Sigmoid colon (tissue), 6 donors: ENCODE measurements at regions not wholly inside any gene's neighbourhood (a gene's known extent, or its start where the extent isn't known, plus 50 kb on each side); places are given as distances from the start of the nearest gene placed in this dataset.

Source experiments
- DNase-seq: peaks from one replicate; pipeline ENCODE4 v3.0.0-alpha.2; 2019
- H3K27ac ChIP-seq, 4 donors: fragments of 200-600 bp; sonication (generic); one replicate each; pipeline ENCODE4 v1.5.1; 2016 to 2019; ENCODE audit warnings: mild to moderate bottlenecking in 1 of 4
- H3K27me3 ChIP-seq, 3 donors: fragments of 200-600 bp; sonication (generic); one replicate each; pipeline ENCODE4 v1.5.1; 2019; ENCODE audit warnings: mild to moderate bottlenecking in 1 of 3
- H3K36me3 ChIP-seq, 4 donors: fragments of 200-600 bp; sonication (generic); one replicate each; pipeline ENCODE4 v1.5.1; 2016 to 2019
- H3K4me1 ChIP-seq, 4 donors: fragments of 200-600 bp; sonication (generic); one replicate each; pipeline ENCODE4 v1.5.1; 2017 to 2019
- H3K4me3 ChIP-seq, 4 donors: fragments of 200-600 bp; sonication (generic); one replicate each; pipeline ENCODE4 v1.5.1; 2017 to 2019; ENCODE audit warnings: mild to moderate bottlenecking in 2 of 4, moderate library complexity in 1 of 4
- H3K9me3 ChIP-seq, 4 donors: fragments of 200-600 bp in 3 of 4; sonication (generic) in 3 of 4; one replicate each; pipeline versions ENCODE4 v1.5.1 to v1.6.1; 2013 to 2019
- EP300 ChIP-seq, 4 donors: sonication (generic); formaldehyde crosslinking; IDR thresholded peaks; one replicate each; pipeline ENCODE4 v1.6.1; 2017; ENCODE audit warnings: antibody characterized with exemption in 4 of 4
- POLR2A ChIP-seq, 2 donors: fragments of 450-650 bp; IDR thresholded peaks; one replicate each; pipeline ENCODE4 v1.6.1; 2016; ENCODE audit warnings: antibody characterized with exemption in 2 of 2, mild to moderate bottlenecking in 2 of 2, moderate library complexity in 2 of 2
- POLR2AphosphoS5 ChIP-seq, 4 donors: sonication (generic); formaldehyde crosslinking; IDR thresholded peaks; one replicate each; pipeline ENCODE4 v1.6.1; 2017; ENCODE audit warnings: antibody characterized with exemption in 4 of 4
- WGBS, 2 donors: extraction: QIAGEN DNeasy Blood & Tissue Kit; methylation state at CpG; one replicate each; pipeline ENCODE4 v1.1.7; 2013; 5-methylcytosine and 5-hydroxymethylcytosine counted together
- intact Hi-C: fragments of 100-400 bp; cut with DNase I; formaldehyde crosslinking; loops from one replicate; pipeline ENCODE4 v1.15.1; 2023
- TF ChIP-seq, protein P1 (sequence below), 4 experiments: fragments of 450-650 bp in 3 of 4; fragments of 200-600 bp in 1 of 4; IDR thresholded peaks; one replicate each; pipeline ENCODE4 v1.5.1; 2016 to 2019; ENCODE audit warnings: antibody characterized with exemption in 4 of 4, mild to moderate bottlenecking in 3 of 4, moderate library complexity in 2 of 4
- donor health status: healthy with polysubstance abuse.
- donor health status: healthy.

GRCh38 chr2:220051716-220052115 is 424.3 kb downstream of the SLC4A3 start:
- Histone ChIP-seq H3K9me3 (no peaks in the 10 kb centered on the region), H3K36me3 (no peaks in the 10 kb centered on the region), H3K27ac (no peak overlapping the region), H3K4me1 (no peaks in the 10 kb centered on the region), H3K4me3 (no peak overlapping the region), H3K27me3 (no peaks in the 10 kb centered on the region)
- no peak for DNase-seq
- intact Hi-C loops = no loop called here
- 69 to 81% methylated on average over 3 of the region's 3 CpGs for WGBS, 2 donors
- no peak for TF ChIP-seq POLR2AphosphoS5 (IDR thresholded peaks at IDR 0.05)
- TF ChIP-seq POLR2A (IDR thresholded peaks at IDR 0.05) = no peak
- TF ChIP-seq EP300 (IDR thresholded peaks at IDR 0.05) = no peak
- TF ChIP-seq, protein P1, sequence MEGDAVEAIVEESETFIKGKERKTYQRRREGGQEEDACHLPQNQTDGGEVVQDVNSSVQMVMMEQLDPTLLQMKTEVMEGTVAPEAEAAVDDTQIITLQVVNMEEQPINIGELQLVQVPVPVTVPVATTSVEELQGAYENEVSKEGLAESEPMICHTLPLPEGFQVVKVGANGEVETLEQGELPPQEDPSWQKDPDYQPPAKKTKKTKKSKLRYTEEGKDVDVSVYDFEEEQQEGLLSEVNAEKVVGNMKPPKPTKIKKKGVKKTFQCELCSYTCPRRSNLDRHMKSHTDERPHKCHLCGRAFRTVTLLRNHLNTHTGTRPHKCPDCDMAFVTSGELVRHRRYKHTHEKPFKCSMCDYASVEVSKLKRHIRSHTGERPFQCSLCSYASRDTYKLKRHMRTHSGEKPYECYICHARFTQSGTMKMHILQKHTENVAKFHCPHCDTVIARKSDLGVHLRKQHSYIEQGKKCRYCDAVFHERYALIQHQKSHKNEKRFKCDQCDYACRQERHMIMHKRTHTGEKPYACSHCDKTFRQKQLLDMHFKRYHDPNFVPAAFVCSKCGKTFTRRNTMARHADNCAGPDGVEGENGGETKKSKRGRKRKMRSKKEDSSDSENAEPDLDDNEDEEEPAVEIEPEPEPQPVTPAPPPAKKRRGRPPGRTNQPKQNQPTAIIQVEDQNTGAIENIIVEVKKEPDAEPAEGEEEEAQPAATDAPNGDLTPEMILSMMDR (IDR thresholded peaks at IDR 0.05) = no peak

GRCh38 chr2:220053919-220054318 is 426.5 kb downstream of the SLC4A3 start:
- Histone ChIP-seq H3K4me1 (no peaks in the 10 kb centered on the region), H3K27ac (no peak overlapping the region), H3K27me3 (no peaks in the 10 kb centered on the region), H3K36me3 (no peaks in the 10 kb centered on the region), H3K4me3 (no peak overlapping the region), H3K9me3 (no peaks in the 10 kb centered on the region)
- intact Hi-C loops = no loop called here
- no peak for TF ChIP-seq POLR2AphosphoS5 (IDR thresholded peaks at IDR 0.05)
- no peak for TF ChIP-seq EP300 (IDR thresholded peaks at IDR 0.05)
- TF ChIP-seq, protein P1 (IDR thresholded peaks at IDR 0.05) = no peak
- no peak for TF ChIP-seq POLR2A (IDR thresholded peaks at IDR 0.05)
- DNase-seq = no peak

GRCh38 chr2:220057391-220057790 is 430.0 kb downstream of the SLC4A3 start:
- Histone ChIP-seq H3K36me3 (no peaks in the 10 kb centered on the region), H3K27ac (no peak overlapping the region), H3K27me3 (no peaks in the 10 kb centered on the region), H3K9me3 (no peaks in the 10 kb centered on the region), H3K4me1 (no peaks in the 10 kb centered on the region), H3K4me3 (no peak overlapping the region)
- DNase-seq = no peak
- no peak for TF ChIP-seq POLR2A (IDR thresholded peaks at IDR 0.05)
- TF ChIP-seq POLR2AphosphoS5 (IDR thresholded peaks at IDR 0.05) = no peak
- TF ChIP-seq, protein P1 (IDR thresholded peaks at IDR 0.05) = no peak
- no peak for TF ChIP-seq EP300 (IDR thresholded peaks at IDR 0.05)
- intact Hi-C loops = no loop called here
- 75 to 78% methylated on average over 3 of the region's 3 CpGs for WGBS, 2 donors

GRCh38 chr2:220057916-220058315 is 430.5 kb downstream of the SLC4A3 start:
- 77 to 78% methylated on average over 9 of the region's 9 CpGs for WGBS, 2 donors

More at GRCh38 chr2:220057916-220058315, 430.5 kb downstream of the SLC4A3 start:
- no peak for TF ChIP-seq POLR2AphosphoS5 (IDR thresholded peaks at IDR 0.05)
- TF ChIP-seq, protein P1 (IDR thresholded peaks at IDR 0.05) = no peak
- Histone ChIP-seq H3K9me3 (no peaks in the 10 kb centered on the region), H3K36me3 (no peaks in the 10 kb centered on the region), H3K27me3 (no peaks in the 10 kb centered on the region), H3K4me3 (no peak overlapping the region), H3K27ac (no peak overlapping the region), H3K4me1 (no peaks in the 10 kb centered on the region)
- intact Hi-C loops = no loop called here
- DNase-seq = no peak
